Progenitor cell of endocrine pancreas (in vitro differentiated cells): ENCODE measurements at regions not wholly inside any gene's neighbourhood (a gene's known extent, or its start where the extent isn't known, plus 50 kb on each side); places are given as distances from the start of the nearest gene placed in this dataset.

Experiments used
- DNase-seq: peaks from one replicate; pipeline ENCODE4 v3.0.0; 2021; ENCODE audit warnings: low spot score; ENCODE audit not compliant: unreplicated experiment
- H3K27ac Mint-ChIP-seq: 2 replicates; pipeline ENCODE4 v1.8.0; 2021; ENCODE audit warnings: mild to moderate bottlenecking, moderate library complexity, mixed read lengths
- H3K27me3 Mint-ChIP-seq: 2 replicates; pipeline ENCODE4 v1.8.0; 2021; ENCODE audit warnings: mixed read lengths
- H3K36me3 Mint-ChIP-seq: 2 replicates; pipeline ENCODE4 v1.8.0; 2022; ENCODE audit warnings: mixed read lengths; ENCODE audit not compliant: insufficient read depth
- H3K4me1 Mint-ChIP-seq: 2 replicates; pipeline ENCODE4 v1.8.0; 2021; ENCODE audit warnings: low read depth, mixed read lengths
- H3K4me3 Mint-ChIP-seq: 2 replicates; pipeline ENCODE4 v1.8.0; 2021; ENCODE audit warnings: low read depth, mild to moderate bottlenecking, moderate library complexity, mixed read lengths
- H3K9me3 Mint-ChIP-seq: 2 replicates; pipeline ENCODE4 v1.8.0; 2021; ENCODE audit warnings: low read depth, mixed read lengths
- TF ChIP-seq, protein P1 (sequence below): fragments of 200-600 bp; sonication (generic); IDR thresholded peaks from one replicate; pipeline ENCODE4 v1.5.0; 2021; ENCODE audit warnings: antibody characterized with exemption, mild to moderate bottlenecking; ENCODE audit not compliant: unreplicated experiment

DNA sequence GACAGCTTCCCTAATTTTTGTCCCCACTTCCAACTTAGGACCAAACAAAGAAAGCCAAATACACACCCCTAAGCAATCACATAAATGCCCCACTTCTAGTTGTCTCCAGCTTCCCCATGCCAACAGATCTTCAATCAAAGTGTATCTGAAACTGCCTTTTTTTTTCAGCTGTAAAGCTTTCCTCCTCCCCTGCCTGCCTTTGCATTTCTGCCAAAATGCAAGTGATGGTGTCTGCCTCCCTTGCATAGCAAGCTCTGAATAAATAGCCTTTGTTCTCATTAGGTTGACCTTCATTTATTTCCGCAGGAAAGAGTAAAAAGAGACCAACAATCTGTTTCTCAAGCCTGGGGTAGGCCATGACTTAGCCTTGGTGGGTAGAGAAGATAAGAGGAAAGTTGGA lies 459.4 kb downstream of the GPAM start:
- H3K4me3 Mint-ChIP-seq, result no peak overlapping the region
- H3K27ac Mint-ChIP-seq, result no peak overlapping the region
- peaks cover 2% of the 10 kb centered on the region for H3K4me1 Mint-ChIP-seq
- no peak for DNase-seq
- no peaks in the 10 kb centered on the region for H3K36me3 Mint-ChIP-seq
- no peaks in the 10 kb centered on the region for H3K27me3 Mint-ChIP-seq
- no peaks in the 10 kb centered on the region for H3K9me3 Mint-ChIP-seq
- TF ChIP-seq, protein P1, sequence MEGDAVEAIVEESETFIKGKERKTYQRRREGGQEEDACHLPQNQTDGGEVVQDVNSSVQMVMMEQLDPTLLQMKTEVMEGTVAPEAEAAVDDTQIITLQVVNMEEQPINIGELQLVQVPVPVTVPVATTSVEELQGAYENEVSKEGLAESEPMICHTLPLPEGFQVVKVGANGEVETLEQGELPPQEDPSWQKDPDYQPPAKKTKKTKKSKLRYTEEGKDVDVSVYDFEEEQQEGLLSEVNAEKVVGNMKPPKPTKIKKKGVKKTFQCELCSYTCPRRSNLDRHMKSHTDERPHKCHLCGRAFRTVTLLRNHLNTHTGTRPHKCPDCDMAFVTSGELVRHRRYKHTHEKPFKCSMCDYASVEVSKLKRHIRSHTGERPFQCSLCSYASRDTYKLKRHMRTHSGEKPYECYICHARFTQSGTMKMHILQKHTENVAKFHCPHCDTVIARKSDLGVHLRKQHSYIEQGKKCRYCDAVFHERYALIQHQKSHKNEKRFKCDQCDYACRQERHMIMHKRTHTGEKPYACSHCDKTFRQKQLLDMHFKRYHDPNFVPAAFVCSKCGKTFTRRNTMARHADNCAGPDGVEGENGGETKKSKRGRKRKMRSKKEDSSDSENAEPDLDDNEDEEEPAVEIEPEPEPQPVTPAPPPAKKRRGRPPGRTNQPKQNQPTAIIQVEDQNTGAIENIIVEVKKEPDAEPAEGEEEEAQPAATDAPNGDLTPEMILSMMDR, result no peak

DNA sequence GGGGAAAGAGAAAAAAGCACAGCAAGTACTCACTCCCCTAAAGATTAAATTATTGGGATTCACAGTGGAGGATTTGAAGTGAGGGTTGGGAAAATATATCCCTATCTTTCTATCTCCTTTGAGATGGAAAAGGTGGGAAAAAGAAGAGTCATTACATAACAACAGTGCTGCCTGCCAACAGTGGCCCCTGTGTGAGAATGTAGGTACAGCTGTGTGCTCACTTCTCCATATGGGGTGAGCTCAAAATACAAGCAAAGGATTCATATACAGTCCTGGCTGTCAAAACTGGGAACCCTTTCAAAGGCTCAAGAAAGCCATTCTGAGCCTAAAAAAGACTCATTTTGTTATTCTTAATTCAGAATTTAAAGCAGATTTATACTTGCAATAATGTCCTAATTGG lies 458.5 kb downstream of the GPAM start:
- peaks cover 2% of the 10 kb centered on the region for H3K4me1 Mint-ChIP-seq
- H3K4me3 Mint-ChIP-seq, result no peak overlapping the region
- DNase-seq, result no peak
- TF ChIP-seq, protein P1, result no peak
- no peaks in the 10 kb centered on the region for H3K36me3 Mint-ChIP-seq
- H3K9me3 Mint-ChIP-seq, result no peaks in the 10 kb centered on the region
- no peak overlapping the region for H3K27ac Mint-ChIP-seq
- no peaks in the 10 kb centered on the region for H3K27me3 Mint-ChIP-seq

DNA sequence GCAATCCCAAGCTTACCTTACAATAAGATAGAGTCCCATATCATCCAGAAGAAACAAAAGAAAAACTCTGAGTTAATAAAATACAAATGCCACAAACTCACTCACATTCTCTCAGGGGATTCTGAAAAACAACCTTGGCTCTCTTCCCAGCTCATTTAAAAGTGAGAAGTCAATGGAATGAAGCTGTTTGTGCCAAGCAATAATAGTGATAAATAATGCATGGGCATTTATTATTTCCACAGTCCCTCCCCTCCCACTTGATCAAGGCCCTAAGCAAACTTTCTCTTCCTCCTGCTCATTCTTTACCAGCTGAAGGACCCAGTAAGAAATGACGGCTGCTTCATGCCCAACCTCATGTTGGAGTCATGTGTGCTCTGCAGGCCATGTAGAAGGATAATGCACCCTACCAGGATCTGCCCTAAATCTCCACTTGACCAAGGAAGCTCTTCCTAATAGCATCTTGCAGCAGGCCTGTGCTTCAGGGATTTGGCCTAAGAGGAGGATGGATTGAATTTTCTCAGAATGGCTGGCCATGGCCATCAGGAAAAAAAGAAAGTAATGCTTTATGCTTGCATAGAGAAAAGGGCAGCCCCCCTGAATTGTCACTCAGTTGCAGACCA lies 451.3 kb downstream of the GPAM start:
- no peaks in the 10 kb centered on the region for H3K27me3 Mint-ChIP-seq

DNA sequence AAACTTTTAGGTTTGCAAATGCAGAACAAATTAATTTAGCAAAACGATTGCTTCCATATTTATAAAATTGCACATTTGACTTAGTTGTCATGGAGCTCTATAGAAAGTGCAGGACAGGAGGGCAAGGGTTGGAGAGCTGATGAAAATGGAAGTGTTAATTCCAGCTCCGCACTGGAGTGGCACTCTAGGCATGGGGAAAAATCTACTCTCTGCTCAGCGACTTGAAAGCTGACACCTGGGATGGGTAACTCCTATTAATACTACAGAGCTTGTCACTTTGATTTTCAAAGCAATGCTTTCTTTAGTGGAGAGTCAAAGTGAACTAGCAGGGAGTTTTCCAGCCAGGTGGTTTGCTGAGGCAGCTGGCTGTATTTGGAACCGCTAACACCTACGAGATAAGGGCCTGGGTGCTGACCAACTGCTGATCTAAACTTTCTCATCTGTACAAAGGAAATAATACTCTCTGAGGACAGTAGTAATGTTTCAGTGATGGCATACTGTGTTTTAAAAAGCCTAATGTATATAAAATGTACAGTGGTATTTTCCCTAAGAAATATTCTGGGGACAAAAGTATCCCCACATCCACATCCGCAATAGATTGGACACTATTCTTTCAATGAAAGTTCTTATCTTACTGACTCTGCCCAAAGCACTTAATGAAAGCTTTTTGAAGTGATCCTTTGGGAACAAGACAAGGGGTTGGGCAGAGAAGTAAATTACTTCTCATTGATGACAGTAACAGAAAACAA lies 444.3 kb downstream of the GPAM start:
- H3K4me1 Mint-ChIP-seq, result no peaks in the 10 kb centered on the region
- no peak overlapping the region for H3K4me3 Mint-ChIP-seq
- no peak overlapping the region for H3K27ac Mint-ChIP-seq
- no peaks in the 10 kb centered on the region for H3K36me3 Mint-ChIP-seq
- DNase-seq, result no peak
- TF ChIP-seq, protein P1, result no peak
- peaks cover 2% of the 10 kb centered on the region for H3K27me3 Mint-ChIP-seq
- no peaks in the 10 kb centered on the region for H3K9me3 Mint-ChIP-seq

More for the DNA sequence above, 451.3 kb downstream of the GPAM start:
- TF ChIP-seq, protein P1, result no peak
- Mint-ChIP-seq H3K27ac (no peak overlapping the region), H3K36me3 (no peaks in the 10 kb centered on the region), H3K4me1 (no peaks in the 10 kb centered on the region), H3K9me3 (no peaks in the 10 kb centered on the region), H3K4me3 (no peak overlapping the region)
- DNase-seq, result no peak

DNA sequence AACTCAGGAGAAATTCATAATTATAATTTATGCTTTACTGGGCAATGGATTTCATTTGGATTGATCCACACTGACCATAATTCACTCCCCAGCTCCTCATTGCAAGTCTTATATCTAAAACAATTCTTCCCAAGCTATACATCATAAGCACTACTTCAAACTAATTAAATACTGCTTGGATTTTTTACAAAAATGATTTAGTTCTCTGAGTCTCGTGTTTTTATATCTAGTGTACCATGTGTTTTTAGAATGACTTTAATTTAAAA lies 443.8 kb downstream of the GPAM start:
- Mint-ChIP-seq H3K36me3 (no peaks in the 10 kb centered on the region), H3K9me3 (no peaks in the 10 kb centered on the region), H3K4me1 (no peaks in the 10 kb centered on the region), H3K27me3 (peaks cover 2% of the 10 kb centered on the region), H3K4me3 (no peak overlapping the region), H3K27ac (no peak overlapping the region)
- TF ChIP-seq, protein P1, result no peak
- DNase-seq, result no peak
